GM18502 (cell line): ENCODE measurements at regions not wholly inside any gene's neighbourhood (a gene's known extent, or its start where the extent isn't known, plus 50 kb on each side); places are given as distances from the start of the nearest gene placed in this dataset.
A peak's percentile ranks its signal among the peaks of the same experiment; 100 is the strongest.

Experiments
- ATAC-seq: cut with Tn5 transposase; IDR thresholded peaks from one replicate; pipeline ENCODE4 v1.9.1; 2021; ENCODE audit warnings: mild to moderate bottlenecking; ENCODE audit not compliant: unreplicated experiment, poor library complexity

GRCh38 chr11:13868710-13869397 is 93.7 kb upstream of the SPON1 start:
- no peak for ATAC-seq

GRCh38 chr11:13869398-13869886 is 93.1 kb upstream of the SPON1 start:
- ATAC-seq, result no peak

GRCh38 chr11:13874597-13874996 is 87.9 kb upstream of the SPON1 start:
- ATAC-seq, result no peak

GRCh38 chr11:13875643-13876042 is 86.9 kb upstream of the SPON1 start:
- ATAC-seq, result no peak

GRCh38 chr11:13876423-13876822 is 86.1 kb upstream of the SPON1 start:
- ATAC-seq, result no peak

- ATAC-seq, result no peak
Measured at GRCh38 chr11:13878077-13878476, 84.4 kb upstream of the SPON1 start.

- no peak for ATAC-seq
Measured at GRCh38 chr11:13880634-13881033, 81.9 kb upstream of the SPON1 start.

GRCh38 chr11:13881226-13881905 is 81.2 kb upstream of the SPON1 start:
- no peak for ATAC-seq

- peak; percentile 69 for ATAC-seq
Measured at GRCh38 chr11:13883042-13883441, 79.5 kb upstream of the SPON1 start.

GRCh38 chr11:13883589-13883988 is 78.9 kb upstream of the SPON1 start:
- ATAC-seq, result no peak

GRCh38 chr11:13884158-13884799 is 78.2 kb upstream of the SPON1 start:
- no peak for ATAC-seq

GRCh38 chr11:13885083-13885482 is 77.4 kb upstream of the SPON1 start:
- ATAC-seq, result no peak

GRCh38 chr11:13889552-13890249 is 72.8 kb upstream of the SPON1 start:
- no peak for ATAC-seq

- ATAC-seq, result no peak
Measured at GRCh38 chr11:13891911-13892310, 70.6 kb upstream of the SPON1 start.

GRCh38 chr11:13896175-13896980 is 66.1 kb upstream of the SPON1 start:
- no peak for ATAC-seq

GRCh38 chr11:13896981-13897353 is 65.6 kb upstream of the SPON1 start:
- ATAC-seq, result no peak

GRCh38 chr11:13897646-13898276 is 64.8 kb upstream of the SPON1 start:
- no peak for ATAC-seq

GRCh38 chr11:13899603-13900002 is 62.9 kb upstream of the SPON1 start:
- no peak for ATAC-seq

GRCh38 chr11:13902523-13902922 is 60.0 kb upstream of the SPON1 start:
- no peak for ATAC-seq
